Uterus (tissue), 3 donors: ENCODE measurements at regions not wholly inside any gene's neighbourhood (a gene's known extent, or its start where the extent isn't known, plus 50 kb on each side); places are given as distances from the start of the nearest gene placed in this dataset.

Experiments used
- DNase-seq, 2 donors: peaks; one replicate each; pipeline ENCODE4 v3.0.0-alpha.2; 2019 to 2020
- H3K27ac ChIP-seq, 2 donors: fragments of 200-600 bp; sonication (generic); 1 replicate in 1 of 2; 2 replicates in 1 of 2; pipeline ENCODE4 v1.5.1; 2016 to 2018
- H3K27me3 ChIP-seq, 2 donors: fragments of 200-600 bp; sonication (generic); one replicate each; pipeline ENCODE4 v1.5.1; 2018 to 2019; ENCODE audit warnings: control low read depth in 1 of 2
- H3K36me3 ChIP-seq, 2 donors: fragments of 200-600 bp; sonication (generic); one replicate each; pipeline ENCODE4 v1.5.1; 2019; ENCODE audit warnings: control low read depth in 1 of 2
- H3K4me1 ChIP-seq, 2 donors: fragments of 200-600 bp; sonication (generic); one replicate each; pipeline ENCODE4 v1.5.1; 2018 to 2019; ENCODE audit warnings: control low read depth in 1 of 2
- H3K4me3 ChIP-seq, 2 donors: fragments of 200-600 bp; sonication (generic); 1 replicate in 1 of 2; 2 replicates in 1 of 2; pipeline ENCODE4 v1.5.1; 2018 to 2019; ENCODE audit warnings: mild to moderate bottlenecking in 1 of 2
- H3K9me3 ChIP-seq, 2 donors: fragments of 200-600 bp; sonication (generic); one replicate each; pipeline ENCODE4 v1.5.1; 2019; ENCODE audit warnings: control low read depth in 1 of 2
- POLR2A ChIP-seq, 2 donors: fragments of 450-650 bp; IDR thresholded peaks; one replicate each; pipeline ENCODE4 v1.6.1; 2016; ENCODE audit warnings: antibody characterized with exemption in 2 of 2, mild to moderate bottlenecking in 1 of 2, moderate library complexity in 1 of 2
- intact Hi-C: fragments of 100-400 bp; cut with DNase I; formaldehyde crosslinking; loops from one replicate; pipeline ENCODE4 v1.15.1; 2023; ENCODE audit warnings: low total_unique reads
- TF ChIP-seq, protein P1 (sequence below), 4 experiments: fragments of 200-600 bp in 2 of 4; fragments of 450-650 bp in 2 of 4; sonication (generic) in 2 of 4; IDR thresholded peaks; one replicate each; pipeline ENCODE4 v1.5.1; 2016 to 2019; ENCODE audit warnings: antibody characterized with exemption in 4 of 4, mild to moderate bottlenecking in 2 of 4, moderate library complexity in 1 of 4
- donor health status: DM: yes; HTN: yes; CAD: no.

DNA sequence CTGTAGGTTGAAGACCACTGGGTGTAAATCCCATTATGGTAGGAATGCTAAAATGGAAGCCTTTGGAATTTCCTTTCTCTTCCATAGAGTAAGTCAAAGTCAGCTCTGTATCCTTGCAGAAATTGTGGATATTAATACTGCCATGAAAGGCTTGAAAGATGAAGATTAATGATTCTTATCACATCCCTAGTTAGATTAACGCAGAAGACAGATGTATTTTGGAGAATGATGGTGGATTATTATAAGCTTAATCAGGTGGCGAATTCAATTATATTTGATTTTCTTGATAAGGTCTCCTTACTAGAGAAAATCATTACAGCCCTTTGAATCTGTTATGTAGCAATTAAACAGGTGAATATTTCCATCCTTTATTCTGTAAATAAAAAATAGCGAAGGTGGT, 270.1 kb downstream of the PHF14 start:
- Histone ChIP-seq H3K27me3 (peaks cover 0 to 4% of the 10 kb centered on the region in 2 donors), H3K9me3 (no peaks in the 10 kb centered on the region), H3K4me3 (no peak overlapping the region), H3K36me3 (no peaks in the 10 kb centered on the region), H3K4me1 (no peaks in the 10 kb centered on the region), H3K27ac (no peak overlapping the region)
- no peak for TF ChIP-seq POLR2A (IDR thresholded peaks at IDR 0.05)
- TF ChIP-seq, protein P1, sequence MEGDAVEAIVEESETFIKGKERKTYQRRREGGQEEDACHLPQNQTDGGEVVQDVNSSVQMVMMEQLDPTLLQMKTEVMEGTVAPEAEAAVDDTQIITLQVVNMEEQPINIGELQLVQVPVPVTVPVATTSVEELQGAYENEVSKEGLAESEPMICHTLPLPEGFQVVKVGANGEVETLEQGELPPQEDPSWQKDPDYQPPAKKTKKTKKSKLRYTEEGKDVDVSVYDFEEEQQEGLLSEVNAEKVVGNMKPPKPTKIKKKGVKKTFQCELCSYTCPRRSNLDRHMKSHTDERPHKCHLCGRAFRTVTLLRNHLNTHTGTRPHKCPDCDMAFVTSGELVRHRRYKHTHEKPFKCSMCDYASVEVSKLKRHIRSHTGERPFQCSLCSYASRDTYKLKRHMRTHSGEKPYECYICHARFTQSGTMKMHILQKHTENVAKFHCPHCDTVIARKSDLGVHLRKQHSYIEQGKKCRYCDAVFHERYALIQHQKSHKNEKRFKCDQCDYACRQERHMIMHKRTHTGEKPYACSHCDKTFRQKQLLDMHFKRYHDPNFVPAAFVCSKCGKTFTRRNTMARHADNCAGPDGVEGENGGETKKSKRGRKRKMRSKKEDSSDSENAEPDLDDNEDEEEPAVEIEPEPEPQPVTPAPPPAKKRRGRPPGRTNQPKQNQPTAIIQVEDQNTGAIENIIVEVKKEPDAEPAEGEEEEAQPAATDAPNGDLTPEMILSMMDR (IDR thresholded peaks at IDR 0.05): no peak
- no peak for DNase-seq
- intact Hi-C loops: no loop called here

DNA sequence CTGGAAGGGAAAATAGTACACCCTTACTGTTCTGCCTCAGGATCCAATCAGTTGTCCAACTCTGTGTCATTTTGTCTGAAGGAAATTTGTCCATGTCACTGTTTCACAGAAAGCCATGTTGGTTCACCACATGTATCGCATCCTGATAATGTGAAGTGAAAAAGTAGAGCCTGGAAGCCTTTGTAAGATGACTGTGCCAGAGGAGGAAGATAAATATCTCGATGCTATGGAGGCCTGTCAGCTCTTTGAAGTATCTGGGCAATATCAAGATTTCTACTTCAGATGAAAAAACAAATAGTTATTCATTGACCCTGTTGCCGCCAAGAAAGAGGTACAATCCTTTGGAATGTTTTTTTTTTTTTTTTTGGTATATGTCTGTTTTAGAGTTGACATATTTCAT, 270.5 kb downstream of the PHF14 start:
- DNase-seq: no peak
- no peaks in the 10 kb centered on the region for H3K4me1 ChIP-seq
- no peaks in the 10 kb centered on the region for H3K36me3 ChIP-seq
- H3K27ac ChIP-seq: no peak overlapping the region
- TF ChIP-seq, protein P1 (IDR thresholded peaks at IDR 0.05): no peak
- no peak for TF ChIP-seq POLR2A (IDR thresholded peaks at IDR 0.05)
- intact Hi-C loops: no loop called here
- peaks cover 0 to 4% of the 10 kb centered on the region in 2 donors for H3K27me3 ChIP-seq
- no peaks in the 10 kb centered on the region for H3K9me3 ChIP-seq
- H3K4me3 ChIP-seq: no peak overlapping the region

GRCh38 chr7:11247545-11247944, 273.9 kb downstream of the PHF14 start:
- no peak for TF ChIP-seq POLR2A (IDR thresholded peaks at IDR 0.05)
- TF ChIP-seq, protein P1 (IDR thresholded peaks at IDR 0.05): no peak

GRCh38 chr7:11251436-11251835, 277.8 kb downstream of the PHF14 start:
- Histone ChIP-seq H3K9me3 (no peaks in the 10 kb centered on the region), H3K27ac (no peak overlapping the region), H3K4me3 (no peak overlapping the region), H3K27me3 (peaks cover 0 to 4% of the 10 kb centered on the region in 2 donors), H3K36me3 (no peaks in the 10 kb centered on the region), H3K4me1 (no peaks in the 10 kb centered on the region)
- intact Hi-C loops: no loop called here
- TF ChIP-seq, protein P1 (IDR thresholded peaks at IDR 0.05): no peak
- TF ChIP-seq POLR2A (IDR thresholded peaks at IDR 0.05): no peak
- DNase-seq: no peak

More at GRCh38 chr7:11247545-11247944, 273.9 kb downstream of the PHF14 start:
- no peak for DNase-seq
- intact Hi-C loops: no loop called here
- Histone ChIP-seq H3K27ac (no peak overlapping the region), H3K27me3 (peaks cover 0 to 4% of the 10 kb centered on the region in 2 donors), H3K4me1 (no peaks in the 10 kb centered on the region), H3K9me3 (no peaks in the 10 kb centered on the region), H3K36me3 (no peaks in the 10 kb centered on the region), H3K4me3 (no peak overlapping the region)

DNA sequence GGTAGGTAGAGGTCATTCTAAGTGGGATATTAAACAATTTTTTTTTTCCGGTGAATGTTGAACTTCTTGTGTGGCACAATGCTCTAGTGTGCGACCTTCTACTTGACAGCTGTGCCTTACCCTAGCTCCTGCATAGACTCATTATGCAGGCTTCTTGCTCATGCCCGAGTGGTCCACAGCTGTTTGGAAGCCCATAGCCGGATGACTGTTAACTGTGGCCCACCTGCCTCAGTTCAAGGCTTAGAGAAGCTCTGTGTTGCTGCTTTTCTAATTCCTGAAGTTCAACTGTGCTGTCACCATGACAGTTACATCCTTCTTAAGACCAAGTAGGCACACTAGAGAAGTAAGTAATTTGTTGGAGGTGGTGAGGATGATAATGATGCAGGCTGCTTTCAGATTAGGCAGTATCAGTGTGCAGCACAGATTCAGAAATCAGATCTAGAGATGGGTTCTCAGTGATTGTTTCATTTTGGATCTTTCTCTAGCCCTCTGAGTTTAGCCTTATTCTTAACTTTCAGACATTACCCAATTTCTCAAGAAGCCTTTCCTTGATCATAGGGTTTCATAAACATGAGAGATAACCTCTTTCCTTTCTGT, 278.4 kb downstream of the PHF14 start:
- intact Hi-C loops: no loop called here

More for the DNA sequence above, 278.4 kb downstream of the PHF14 start:
- Histone ChIP-seq H3K27me3 (peaks cover 0 to 1% of the 10 kb centered on the region in 2 donors), H3K9me3 (no peaks in the 10 kb centered on the region), H3K27ac (no peak overlapping the region), H3K4me1 (no peaks in the 10 kb centered on the region), H3K4me3 (no peak overlapping the region), H3K36me3 (no peaks in the 10 kb centered on the region)
- no peak for TF ChIP-seq POLR2A (IDR thresholded peaks at IDR 0.05)
- TF ChIP-seq, protein P1 (IDR thresholded peaks at IDR 0.05): no peak
- DNase-seq: no peak
